GM19351 (cell line): ENCODE measurements at regions not wholly inside any gene's neighbourhood (a gene's known extent, or its start where the extent isn't known, plus 50 kb on each side); places are given as distances from the start of the nearest gene placed in this dataset.
A peak's percentile ranks its signal among the peaks of the same experiment; 100 is the strongest.

Source experiments
- ATAC-seq: cut with Tn5 transposase; IDR thresholded peaks from one replicate; pipeline ENCODE4 v1.9.1; 2021; ENCODE audit warnings: mild to moderate bottlenecking, moderate library complexity; ENCODE audit not compliant: unreplicated experiment

- ATAC-seq: no peak
Observed at GRCh38 chr2:22279541-22279940, 1105.4 kb upstream of the KLHL29 start.

GRCh38 chr2:22281033-22281432 is 1103.9 kb upstream of the KLHL29 start:
- no peak for ATAC-seq

GRCh38 chr2:22282220-22282619 is 1102.8 kb upstream of the KLHL29 start:
- no peak for ATAC-seq

GRCh38 chr2:22282916-22283315 is 1102.1 kb upstream of the KLHL29 start:
- ATAC-seq: no peak

- ATAC-seq: no peak
Observed at GRCh38 chr2:22283436-22283835, 1101.5 kb upstream of the KLHL29 start.

- ATAC-seq: no peak
Observed at GRCh38 chr2:22290302-22290701, 1094.7 kb upstream of the KLHL29 start.

- no peak for ATAC-seq
Observed at GRCh38 chr2:22290909-22291473, 1094.0 kb upstream of the KLHL29 start.

GRCh38 chr2:22301228-22301627 is 1083.8 kb upstream of the KLHL29 start:
- no peak for ATAC-seq

- ATAC-seq: no peak
Observed at GRCh38 chr2:22326250-22326649, 1058.7 kb upstream of the KLHL29 start.

- no peak for ATAC-seq
Observed at GRCh38 chr2:22329211-22330154, 1055.5 kb upstream of the KLHL29 start.

- ATAC-seq: no peak
Observed at GRCh38 chr2:22336414-22336813, 1048.6 kb upstream of the KLHL29 start.

GRCh38 chr2:22340716-22341115 is 1044.3 kb upstream of the KLHL29 start:
- no peak for ATAC-seq

- ATAC-seq: no peak
Observed at GRCh38 chr2:22347306-22347705, 1037.7 kb upstream of the KLHL29 start.

GRCh38 chr2:22350621-22351020 is 1034.4 kb upstream of the KLHL29 start:
- ATAC-seq: no peak

GRCh38 chr2:22355816-22356433 is 1029.1 kb upstream of the KLHL29 start:
- ATAC-seq: peak; percentile 84

- no peak for ATAC-seq
Observed at GRCh38 chr2:22359071-22359672, 1025.8 kb upstream of the KLHL29 start.

GRCh38 chr2:22360735-22361374 is 1024.1 kb upstream of the KLHL29 start:
- no peak for ATAC-seq

- no peak for ATAC-seq
Observed at GRCh38 chr2:22361571-22361970, 1023.4 kb upstream of the KLHL29 start.

- no peak for ATAC-seq
Observed at GRCh38 chr2:22375096-22375495, 1009.9 kb upstream of the KLHL29 start.

GRCh38 chr2:22377268-22377667 is 1007.7 kb upstream of the KLHL29 start:
- ATAC-seq: no peak
